ENCODE measurements at regions not wholly inside any gene's neighbourhood (a gene's known extent, or its start where the extent isn't known, plus 50 kb on each side); places are given as distances from the start of the nearest gene placed in this dataset.

DNA sequence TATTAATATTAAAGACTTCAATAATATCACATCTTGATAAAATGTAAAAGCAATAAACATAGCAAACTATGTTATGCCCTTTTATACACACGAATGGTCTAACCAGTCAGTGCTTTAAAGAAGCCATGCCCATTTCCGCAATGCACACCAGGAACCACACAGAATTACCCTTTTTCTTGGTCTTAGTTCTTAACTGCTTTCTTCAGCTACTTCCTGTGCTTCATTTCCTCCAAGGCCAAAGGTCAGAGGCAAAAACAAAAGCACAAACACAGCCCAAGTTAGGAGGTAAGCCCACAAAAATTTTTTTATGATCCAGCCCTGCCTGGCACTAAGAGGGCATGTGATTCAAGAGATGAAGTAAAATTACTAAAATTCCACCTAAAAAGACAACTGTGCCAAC lies 267.2 kb downstream of the FBXO15 start:
- TF ChIP-seq POLR2A (IDR thresholded peaks at IDR 0.05): no peak
- TF ChIP-seq POLR2AphosphoS5 (IDR thresholded peaks at IDR 0.05): no peak
- TF ChIP-seq, protein P1, sequence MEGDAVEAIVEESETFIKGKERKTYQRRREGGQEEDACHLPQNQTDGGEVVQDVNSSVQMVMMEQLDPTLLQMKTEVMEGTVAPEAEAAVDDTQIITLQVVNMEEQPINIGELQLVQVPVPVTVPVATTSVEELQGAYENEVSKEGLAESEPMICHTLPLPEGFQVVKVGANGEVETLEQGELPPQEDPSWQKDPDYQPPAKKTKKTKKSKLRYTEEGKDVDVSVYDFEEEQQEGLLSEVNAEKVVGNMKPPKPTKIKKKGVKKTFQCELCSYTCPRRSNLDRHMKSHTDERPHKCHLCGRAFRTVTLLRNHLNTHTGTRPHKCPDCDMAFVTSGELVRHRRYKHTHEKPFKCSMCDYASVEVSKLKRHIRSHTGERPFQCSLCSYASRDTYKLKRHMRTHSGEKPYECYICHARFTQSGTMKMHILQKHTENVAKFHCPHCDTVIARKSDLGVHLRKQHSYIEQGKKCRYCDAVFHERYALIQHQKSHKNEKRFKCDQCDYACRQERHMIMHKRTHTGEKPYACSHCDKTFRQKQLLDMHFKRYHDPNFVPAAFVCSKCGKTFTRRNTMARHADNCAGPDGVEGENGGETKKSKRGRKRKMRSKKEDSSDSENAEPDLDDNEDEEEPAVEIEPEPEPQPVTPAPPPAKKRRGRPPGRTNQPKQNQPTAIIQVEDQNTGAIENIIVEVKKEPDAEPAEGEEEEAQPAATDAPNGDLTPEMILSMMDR (IDR thresholded peaks at IDR 0.05): no peak

Measured in transverse colon (tissue), 4 donors.